ENCODE measurements at regions not wholly inside any gene's neighbourhood (a gene's known extent, or its start where the extent isn't known, plus 50 kb on each side); places are given as distances from the start of the nearest gene placed in this dataset.

GRCh38 chr18:46373131-46373530 is 268.9 kb downstream of the HAUS1 start:
- Histone ChIP-seq H2BK5ac (ENCODE audit: low read length) (no peak overlapping the region), H2BK12ac (ENCODE audit: low read length) (peak overlapping the region; percentile 14), H3K18ac (ENCODE audit: low read length) (peak overlapping the region; percentile 79), H3K14ac (ENCODE audit: low read length) (no peak overlapping the region), H3K4me3 (ENCODE audit: low read length in 2 of 2) (no peak overlapping the region), H3K36me3 (replicated peaks in 1 of 2; ENCODE audit: control insufficient read depth in 2 of 2, insufficient read depth in 2 of 2, low read length in 2 of 2) (peaks cover 4 to 6% of the 10 kb centered on the region in 2 donors), H3K23ac (ENCODE audit: low read depth, low read length, poor library complexity) (no peak overlapping the region), H3K27ac (replicated peaks; ENCODE audit: low read length) (peak overlapping the region; percentile 6), H2BK120ac (ENCODE audit: low read depth, low read length) (no peak overlapping the region), H3K9me3 (replicated peaks in 1 of 2; ENCODE audit: control insufficient read depth in 2 of 2, insufficient read depth in 1 of 2, low read depth in 1 of 2, low read length in 2 of 2) (no peaks in the 10 kb centered on the region), H4K8ac (ENCODE audit: low read depth, low read length) (no peak overlapping the region), H3K9ac (ENCODE audit: low read depth, low read length, poor library complexity) (peak overlapping the region; percentile 68), H2BK15ac (ENCODE audit: low read length) (no peak overlapping the region), H2AFZ (ENCODE audit: low read length) (no peak overlapping the region), H3K4ac (ENCODE audit: low read length) (no peak overlapping the region), H3K79me1 (ENCODE audit: low read depth, low read length) (peaks cover 14% of the 10 kb centered on the region), H4K91ac (ENCODE audit: low read depth, low read length, poor library complexity) (no peak overlapping the region), H3K4me1 (ENCODE audit: control insufficient read depth in 2 of 2, insufficient read depth in 1 of 2, low read depth in 1 of 2, low read length in 2 of 2) (peaks cover 20 to 24% of the 10 kb centered on the region in 2 donors), H2AK5ac (ENCODE audit: low read depth, low read length) (peak overlapping the region; percentile 2), H3K27me3 (ENCODE audit: control insufficient read depth in 3 of 3, insufficient read depth in 3 of 3, low read depth in 1 of 3, low read length in 3 of 3) (no peaks in the 10 kb centered on the region), H3K4me2 (ENCODE audit: insufficient read depth, low read length, poor library complexity, severe bottlenecking) (no peak overlapping the region)
- no CpG with 5 or more reads among the region's 2 CpGs for WGBS, 2 donors (ENCODE audit: extremely low coverage in 2 of 2, insufficient read length in 2 of 2, insufficient replicate concordance in 1 of 2)
- DNase-seq (ENCODE audit: low spot score), result no peak

- no peak overlapping the region for H2BK12ac ChIP-seq (ENCODE audit: low read length)
- H4K91ac ChIP-seq (ENCODE audit: low read depth, low read length, poor library complexity), result no peak overlapping the region
- no peaks in the 10 kb centered on the region for H3K9me3 ChIP-seq (replicated peaks in 1 of 2; ENCODE audit: control insufficient read depth in 2 of 2, insufficient read depth in 1 of 2, low read depth in 1 of 2, low read length in 2 of 2)
- H3K23ac ChIP-seq (ENCODE audit: low read depth, low read length, poor library complexity), result no peak overlapping the region
- H3K4me2 ChIP-seq (ENCODE audit: insufficient read depth, low read length, poor library complexity, severe bottlenecking), result no peak overlapping the region
- H3K27ac ChIP-seq (replicated peaks; ENCODE audit: low read length), result no peak overlapping the region
- DNase-seq (ENCODE audit: low spot score), result no peak
- H3K4ac ChIP-seq (ENCODE audit: low read length), result no peak overlapping the region
- peaks cover 14% of the 10 kb centered on the region for H3K79me1 ChIP-seq (ENCODE audit: low read depth, low read length)
- peaks cover 4 to 6% of the 10 kb centered on the region in 2 donors for H3K36me3 ChIP-seq (replicated peaks in 1 of 2; ENCODE audit: control insufficient read depth in 2 of 2, insufficient read depth in 2 of 2, low read length in 2 of 2)
- WGBS, 2 donors (ENCODE audit: extremely low coverage in 2 of 2, insufficient read length in 2 of 2, insufficient replicate concordance in 1 of 2), result no CpG with 5 or more reads among the region's 7 CpGs
- H2AK5ac ChIP-seq (ENCODE audit: low read depth, low read length), result no peak overlapping the region
- no peak overlapping the region for H3K14ac ChIP-seq (ENCODE audit: low read length)
- peak overlapping the region; percentile 79 for H3K18ac ChIP-seq (ENCODE audit: low read length)
- no peak overlapping the region for H2BK120ac ChIP-seq (ENCODE audit: low read depth, low read length)
- H3K4me3 ChIP-seq (ENCODE audit: low read length in 2 of 2), result no peak overlapping the region
- peaks cover 20 to 25% of the 10 kb centered on the region in 2 donors for H3K4me1 ChIP-seq (ENCODE audit: control insufficient read depth in 2 of 2, insufficient read depth in 1 of 2, low read depth in 1 of 2, low read length in 2 of 2)
- H4K8ac ChIP-seq (ENCODE audit: low read depth, low read length), result no peak overlapping the region
- H3K27me3 ChIP-seq (ENCODE audit: control insufficient read depth in 3 of 3, insufficient read depth in 3 of 3, low read depth in 1 of 3, low read length in 3 of 3), result no peaks in the 10 kb centered on the region
- H2BK15ac ChIP-seq (ENCODE audit: low read length), result no peak overlapping the region
- H3K9ac ChIP-seq (ENCODE audit: low read depth, low read length, poor library complexity), result no peak overlapping the region
- no peak overlapping the region for H2AFZ ChIP-seq (ENCODE audit: low read length)
- H2BK5ac ChIP-seq (ENCODE audit: low read length), result no peak overlapping the region
These were observed 269.6 kb downstream of the HAUS1 start for GRCh38 chr18:46373791-46374190.

- Histone ChIP-seq H2AFZ (ENCODE audit: low read length) (no peak overlapping the region), H3K27me3 (ENCODE audit: control insufficient read depth in 3 of 3, insufficient read depth in 3 of 3, low read depth in 1 of 3, low read length in 3 of 3) (no peaks in the 10 kb centered on the region), H4K8ac (ENCODE audit: low read depth, low read length) (no peak overlapping the region), H4K91ac (ENCODE audit: low read depth, low read length, poor library complexity) (no peak overlapping the region), H2BK15ac (ENCODE audit: low read length) (no peak overlapping the region), H3K9me3 (replicated peaks in 1 of 2; ENCODE audit: control insufficient read depth in 2 of 2, insufficient read depth in 1 of 2, low read depth in 1 of 2, low read length in 2 of 2) (no peaks in the 10 kb centered on the region), H2BK12ac (ENCODE audit: low read length) (no peak overlapping the region), H2BK5ac (ENCODE audit: low read length) (no peak overlapping the region), H2AK5ac (ENCODE audit: low read depth, low read length) (no peak overlapping the region), H2BK120ac (ENCODE audit: low read depth, low read length) (no peak overlapping the region), H3K4me2 (ENCODE audit: insufficient read depth, low read length, poor library complexity, severe bottlenecking) (no peak overlapping the region), H3K23ac (ENCODE audit: low read depth, low read length, poor library complexity) (no peak overlapping the region), H3K14ac (ENCODE audit: low read length) (no peak overlapping the region), H3K9ac (ENCODE audit: low read depth, low read length, poor library complexity) (no peak overlapping the region), H3K27ac (replicated peaks; ENCODE audit: low read length) (no peak overlapping the region), H3K4ac (ENCODE audit: low read length) (no peak overlapping the region), H3K4me1 (ENCODE audit: control insufficient read depth in 2 of 2, insufficient read depth in 1 of 2, low read depth in 1 of 2, low read length in 2 of 2) (peaks cover 20 to 25% of the 10 kb centered on the region in 2 donors), H3K4me3 (ENCODE audit: low read length in 2 of 2) (no peak overlapping the region), H3K36me3 (replicated peaks in 1 of 2; ENCODE audit: control insufficient read depth in 2 of 2, insufficient read depth in 2 of 2, low read length in 2 of 2) (peaks cover 6% of the 10 kb centered on the region in 2 donors), H3K79me1 (ENCODE audit: low read depth, low read length) (peaks cover 12% of the 10 kb centered on the region), H3K18ac (ENCODE audit: low read length) (peak overlapping the region; percentile 23)
- no CpG with 5 or more reads among the region's 6 CpGs for WGBS, 2 donors (ENCODE audit: extremely low coverage in 2 of 2, insufficient read length in 2 of 2, insufficient replicate concordance in 1 of 2)
- DNase-seq (ENCODE audit: low spot score), result no peak
These were observed 270.7 kb downstream of the HAUS1 start for GRCh38 chr18:46374850-46375249.

GRCh38 chr18:46377557-46377956 is 273.4 kb downstream of the HAUS1 start:
- Histone ChIP-seq H4K91ac (ENCODE audit: low read depth, low read length, poor library complexity) (no peak overlapping the region), H3K36me3 (replicated peaks in 1 of 2; ENCODE audit: control insufficient read depth in 2 of 2, insufficient read depth in 2 of 2, low read length in 2 of 2) (peaks cover 4 to 13% of the 10 kb centered on the region in 2 donors), H3K4me1 (ENCODE audit: control insufficient read depth in 2 of 2, insufficient read depth in 1 of 2, low read depth in 1 of 2, low read length in 2 of 2) (peaks cover 19% of the 10 kb centered on the region in 2 donors), H3K4me3 (ENCODE audit: low read length in 2 of 2) (no peak overlapping the region), H3K23ac (ENCODE audit: low read depth, low read length, poor library complexity) (no peak overlapping the region), H2BK15ac (ENCODE audit: low read length) (no peak overlapping the region), H3K9me3 (replicated peaks in 1 of 2; ENCODE audit: control insufficient read depth in 2 of 2, insufficient read depth in 1 of 2, low read depth in 1 of 2, low read length in 2 of 2) (no peaks in the 10 kb centered on the region), H3K4me2 (ENCODE audit: insufficient read depth, low read length, poor library complexity, severe bottlenecking) (no peak overlapping the region), H2AFZ (ENCODE audit: low read length) (no peak overlapping the region), H2BK120ac (ENCODE audit: low read depth, low read length) (no peak overlapping the region), H2BK12ac (ENCODE audit: low read length) (no peak overlapping the region), H2AK5ac (ENCODE audit: low read depth, low read length) (no peak overlapping the region), H3K18ac (ENCODE audit: low read length) (no peak overlapping the region), H4K8ac (ENCODE audit: low read depth, low read length) (no peak overlapping the region), H3K14ac (ENCODE audit: low read length) (no peak overlapping the region), H3K27me3 (ENCODE audit: control insufficient read depth in 3 of 3, insufficient read depth in 3 of 3, low read depth in 1 of 3, low read length in 3 of 3) (no peaks in the 10 kb centered on the region), H3K79me1 (ENCODE audit: low read depth, low read length) (peaks cover 12% of the 10 kb centered on the region), H3K27ac (replicated peaks; ENCODE audit: low read length) (no peak overlapping the region), H3K9ac (ENCODE audit: low read depth, low read length, poor library complexity) (no peak overlapping the region), H3K4ac (ENCODE audit: low read length) (no peak overlapping the region), H2BK5ac (ENCODE audit: low read length) (no peak overlapping the region)
- DNase-seq (ENCODE audit: low spot score), result no peak
- no CpG with 5 or more reads among the region's 1 CpG for WGBS, 2 donors (ENCODE audit: extremely low coverage in 2 of 2, insufficient read length in 2 of 2, insufficient replicate concordance in 1 of 2)
